Subcutaneous abdominal adipose tissue (tissue), 5 donors: ENCODE measurements at regions not wholly inside any gene's neighbourhood (a gene's known extent, or its start where the extent isn't known, plus 50 kb on each side); places are given as distances from the start of the nearest gene placed in this dataset.

Experiments
- H3K27ac ChIP-seq: one replicate; pipeline ENCODE4 v1.7.0; 2013; ENCODE audit warnings: low read depth, mild to moderate bottlenecking, inconsistent platforms, low read length, moderate library complexity
- H3K27me3 ChIP-seq, 5 donors: one replicate each; pipeline ENCODE4 v1.7.0; 2013; ENCODE audit warnings: low read length in 5 of 5, inconsistent platforms in 1 of 5; ENCODE audit not compliant: control insufficient read depth in 5 of 5, insufficient read depth in 4 of 5
- H3K36me3 ChIP-seq, 5 donors: one replicate each; pipeline ENCODE4 v1.7.0; 2013; ENCODE audit warnings: low read length in 5 of 5; ENCODE audit not compliant: control insufficient read depth in 5 of 5, insufficient read depth in 5 of 5
- H3K4me1 ChIP-seq, 5 donors: one replicate each; pipeline ENCODE4 v1.7.0; 2013; ENCODE audit warnings: low read length in 5 of 5, mild to moderate bottlenecking in 3 of 5, moderate library complexity in 1 of 5; ENCODE audit not compliant: control insufficient read depth in 5 of 5, insufficient read depth in 5 of 5
- H3K4me3 ChIP-seq, 5 donors: one replicate each; pipeline ENCODE4 v1.7.0; 2013; ENCODE audit warnings: low read length in 5 of 5, low read depth in 1 of 5
- H3K9ac ChIP-seq, 5 donors: one replicate each; pipeline ENCODE4 v1.7.0; 2013; ENCODE audit warnings: low read length in 5 of 5, mild to moderate bottlenecking in 4 of 5, moderate library complexity in 3 of 5
- H3K9me3 ChIP-seq, 5 donors: one replicate each; pipeline ENCODE4 v1.7.0; 2013; ENCODE audit warnings: low read length in 5 of 5; ENCODE audit not compliant: control insufficient read depth in 5 of 5
- donor health status: healthy.
- donor health status: healthy.
- donor health status: healthy.
- donor health status: healthy.
- donor health status: healthy.

- no peaks in the 10 kb centered on the region for H3K36me3 ChIP-seq
- no peak overlapping the region for H3K4me3 ChIP-seq
- H3K4me1 ChIP-seq: peaks cover 0 to 10% (median 0%) of the 10 kb centered on the region in 5 donors
- peaks cover 0 to 5% (median 0%) of the 10 kb centered on the region in 5 donors for H3K27me3 ChIP-seq
- no peak overlapping the region for H3K9ac ChIP-seq
- no peaks in the 10 kb centered on the region for H3K9me3 ChIP-seq
- no peak overlapping the region for H3K27ac ChIP-seq
These were observed 246.4 kb downstream of the PSAT1 start for GRCh38 chr9:78543353-78543752.

- H3K27ac ChIP-seq: no peak overlapping the region
- no peaks in the 10 kb centered on the region for H3K9me3 ChIP-seq
- no peak overlapping the region for H3K9ac ChIP-seq
- H3K4me3 ChIP-seq: no peak overlapping the region
- H3K36me3 ChIP-seq: no peaks in the 10 kb centered on the region
- H3K4me1 ChIP-seq: peaks cover 0 to 19% (median 7%) of the 10 kb centered on the region in 5 donors
- H3K27me3 ChIP-seq: peaks cover 0 to 5% (median 0%) of the 10 kb centered on the region in 5 donors
These were observed 247.3 kb downstream of the PSAT1 start for GRCh38 chr9:78544230-78544629.

- Histone ChIP-seq H3K36me3 (no peaks in the 10 kb centered on the region), H3K27ac (no peak overlapping the region), H3K4me3 (no peak overlapping the region), H3K9me3 (no peaks in the 10 kb centered on the region), H3K4me1 (peaks cover 0 to 34% (median 16%) of the 10 kb centered on the region in 5 donors), H3K9ac (no peak overlapping the region), H3K27me3 (peaks cover 0 to 5% (median 0%) of the 10 kb centered on the region in 5 donors)
These were observed 250.9 kb downstream of the PSAT1 start for GRCh38 chr9:78547831-78548230.

GRCh38 chr9:78548670-78549069 is 251.7 kb downstream of the PSAT1 start:
- Histone ChIP-seq H3K4me3 (no peak overlapping the region), H3K27me3 (peaks cover 0 to 5% (median 0%) of the 10 kb centered on the region in 5 donors), H3K9ac (no peak overlapping the region), H3K9me3 (no peaks in the 10 kb centered on the region), H3K36me3 (no peaks in the 10 kb centered on the region), H3K4me1 (peaks cover 0 to 34% (median 16%) of the 10 kb centered on the region in 5 donors), H3K27ac (no peak overlapping the region)

GRCh38 chr9:78549711-78550110 is 252.8 kb downstream of the PSAT1 start:
- H3K9me3 ChIP-seq: no peaks in the 10 kb centered on the region
- H3K27ac ChIP-seq: no peak overlapping the region
- H3K36me3 ChIP-seq: no peaks in the 10 kb centered on the region
- H3K4me1 ChIP-seq: peaks cover 0 to 34% (median 16%) of the 10 kb centered on the region in 5 donors
- H3K27me3 ChIP-seq: peaks cover 0 to 5% (median 0%) of the 10 kb centered on the region in 5 donors
- H3K4me3 ChIP-seq: no peak overlapping the region
- H3K9ac ChIP-seq: no peak overlapping the region

GRCh38 chr9:78552802-78553201 is 255.9 kb downstream of the PSAT1 start:
- Histone ChIP-seq H3K4me1 (peaks cover 0 to 30% (median 16%) of the 10 kb centered on the region in 5 donors), H3K4me3 (no peak overlapping the region), H3K9me3 (no peaks in the 10 kb centered on the region), H3K27ac (no peak overlapping the region), H3K27me3 (peaks cover 0 to 3% (median 0%) of the 10 kb centered on the region in 5 donors), H3K36me3 (no peaks in the 10 kb centered on the region), H3K9ac (no peak overlapping the region)

GRCh38 chr9:78557540-78557939 is 260.6 kb downstream of the PSAT1 start:
- H3K9me3 ChIP-seq: no peaks in the 10 kb centered on the region
- no peak overlapping the region for H3K4me3 ChIP-seq
- H3K4me1 ChIP-seq: no peaks in the 10 kb centered on the region
- peaks cover 0 to 3% (median 0%) of the 10 kb centered on the region in 5 donors for H3K27me3 ChIP-seq
- H3K27ac ChIP-seq: no peak overlapping the region
- no peak overlapping the region for H3K9ac ChIP-seq
- H3K36me3 ChIP-seq: no peaks in the 10 kb centered on the region

- Histone ChIP-seq H3K4me3 (no peak overlapping the region), H3K27ac (no peak overlapping the region), H3K36me3 (no peaks in the 10 kb centered on the region), H3K9ac (no peak overlapping the region), H3K27me3 (peaks cover 0 to 3% (median 0%) of the 10 kb centered on the region in 5 donors), H3K4me1 (no peaks in the 10 kb centered on the region), H3K9me3 (no peaks in the 10 kb centered on the region)
These were observed 262.5 kb downstream of the PSAT1 start for GRCh38 chr9:78559449-78559885.

GRCh38 chr9:78562021-78562420 is 265.1 kb downstream of the PSAT1 start:
- H3K27me3 ChIP-seq: peaks cover 0 to 3% (median 0%) of the 10 kb centered on the region in 5 donors
- H3K36me3 ChIP-seq: no peaks in the 10 kb centered on the region
- no peak overlapping the region for H3K27ac ChIP-seq
- H3K4me1 ChIP-seq: no peaks in the 10 kb centered on the region
- no peaks in the 10 kb centered on the region for H3K9me3 ChIP-seq
- no peak overlapping the region for H3K4me3 ChIP-seq
- H3K9ac ChIP-seq: no peak overlapping the region

GRCh38 chr9:78563269-78563668 is 266.3 kb downstream of the PSAT1 start:
- no peak overlapping the region for H3K9ac ChIP-seq
- H3K27ac ChIP-seq: no peak overlapping the region
- H3K27me3 ChIP-seq: peaks cover 0 to 3% (median 0%) of the 10 kb centered on the region in 5 donors
- H3K36me3 ChIP-seq: no peaks in the 10 kb centered on the region
- no peak overlapping the region for H3K4me3 ChIP-seq
- no peaks in the 10 kb centered on the region for H3K4me1 ChIP-seq
- H3K9me3 ChIP-seq: no peaks in the 10 kb centered on the region
